ENCODE measurements at regions not wholly inside any gene's neighbourhood (a gene's known extent, or its start where the extent isn't known, plus 50 kb on each side); places are given as distances from the start of the nearest gene placed in this dataset.
"Not testable (repeated sequence)": the region's sequence is repeated elsewhere in the genome, so short reads cannot be mapped to it uniquely, and the experiment has no call there.

DNA sequence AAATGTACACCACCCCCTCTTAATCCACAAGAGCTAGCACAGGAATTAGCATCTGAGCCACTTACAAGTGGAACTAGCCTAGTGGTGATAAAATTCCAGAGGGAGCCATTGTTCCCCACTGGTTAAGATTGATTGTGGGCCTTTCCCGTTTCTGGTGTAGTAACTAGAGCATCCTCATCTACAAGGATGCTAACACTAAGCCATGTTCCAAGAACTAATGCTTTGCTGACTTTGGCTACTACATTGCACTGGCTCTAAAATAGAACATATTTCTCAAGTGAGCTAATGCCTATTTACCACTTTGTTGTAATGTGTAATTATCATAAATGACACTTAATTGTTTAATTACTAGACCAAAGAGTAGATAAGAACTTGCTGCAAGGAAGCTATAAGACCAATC is 143.7 kb downstream of the FZD1 start:
- no peak for DNase-seq

DNA sequence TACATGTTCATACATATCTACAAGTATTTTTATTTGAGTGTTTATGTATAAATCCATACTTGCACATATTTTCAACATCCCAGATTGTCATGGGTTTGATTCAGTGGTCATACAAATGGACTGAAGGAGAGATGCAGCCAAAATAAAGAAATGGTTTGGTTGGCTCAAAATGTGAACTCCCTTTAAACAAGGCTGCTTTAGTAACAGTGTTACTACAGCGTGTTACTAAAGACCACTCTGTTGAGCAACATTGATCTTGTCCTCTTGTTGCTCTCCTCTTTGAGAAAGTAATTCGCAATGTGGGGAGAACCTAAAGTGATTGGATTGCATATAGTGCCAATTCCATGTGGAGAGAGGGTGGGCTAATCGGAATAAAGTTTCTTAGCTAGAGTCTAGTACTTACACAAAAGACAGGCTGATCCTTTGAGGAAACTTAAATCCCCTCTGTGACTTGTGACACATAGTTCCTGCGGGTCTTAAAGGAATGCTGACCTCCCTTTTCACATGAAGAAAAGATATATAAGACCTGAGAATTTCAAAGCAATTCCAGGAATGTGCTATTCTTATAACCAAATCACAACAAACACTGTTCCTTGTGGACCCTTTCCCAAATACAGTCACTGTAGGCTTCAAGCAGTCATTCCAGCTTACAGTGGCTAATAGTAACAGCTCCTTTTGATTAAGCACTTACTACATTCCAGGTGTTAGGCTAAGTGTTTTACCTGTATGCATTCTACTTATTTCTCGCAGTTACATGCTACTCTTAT is 144.3 kb downstream of the FZD1 start:
- no peak for DNase-seq

DNA sequence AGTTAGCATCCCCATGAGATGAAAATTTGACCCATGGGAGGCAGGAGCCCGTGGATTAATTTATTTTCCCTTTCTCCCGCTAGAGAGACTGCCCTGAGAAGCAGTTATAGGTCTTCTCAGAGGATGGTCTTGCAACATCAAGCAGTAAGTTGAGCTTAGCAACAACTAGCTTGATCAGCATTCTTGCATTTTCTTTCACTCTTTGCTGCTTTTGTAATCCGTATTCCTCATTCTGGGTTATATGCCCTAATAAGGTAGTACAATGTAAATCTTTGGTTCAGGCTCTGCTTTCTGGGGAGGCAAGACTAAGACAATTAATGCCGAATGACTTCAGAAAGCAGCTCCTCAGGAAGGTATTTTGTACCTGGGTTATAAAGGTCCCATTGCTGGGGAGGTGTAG is 146.8 kb downstream of the FZD1 start:
- DNase-seq = no peak

DNA sequence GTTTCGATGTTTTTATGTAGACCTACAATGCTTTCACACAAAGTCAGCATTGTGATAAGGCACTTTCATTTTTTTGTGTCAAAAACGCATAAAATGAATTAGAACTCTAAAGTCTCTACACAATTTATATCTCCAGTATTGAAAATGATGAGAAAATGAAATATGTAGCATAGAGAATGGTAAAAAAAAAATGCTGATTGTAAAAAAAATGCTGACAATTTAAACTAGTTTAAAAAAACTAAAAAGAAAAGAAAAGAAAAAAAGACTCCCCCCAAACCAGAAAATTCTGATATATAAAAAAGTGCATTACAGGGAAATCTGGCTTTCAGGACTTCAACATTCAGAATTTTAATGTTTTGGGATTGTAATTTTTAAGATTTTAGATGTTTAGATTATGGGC is 148.1 kb downstream of the FZD1 start:
- DNase-seq = no peak

DNA sequence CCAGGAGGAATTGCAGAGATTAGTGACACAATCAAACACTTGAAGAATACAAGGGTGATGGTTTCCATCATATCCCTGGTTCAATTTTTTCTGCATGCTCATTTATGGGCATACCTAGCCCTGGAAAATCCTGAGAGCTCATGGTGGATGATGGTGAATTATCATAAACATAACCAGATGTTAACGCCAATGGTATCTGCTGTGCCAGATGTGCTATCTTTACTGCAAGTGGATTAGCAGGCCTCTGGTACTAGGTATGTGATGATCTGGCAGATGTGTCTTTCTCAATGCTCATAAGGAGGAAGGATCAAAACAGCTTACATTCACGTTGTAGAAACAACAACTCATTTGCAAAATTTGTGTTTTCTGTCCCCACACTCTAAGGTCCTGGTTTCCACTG is 150.5 kb downstream of the FZD1 start:
- no peak for DNase-seq

DNA sequence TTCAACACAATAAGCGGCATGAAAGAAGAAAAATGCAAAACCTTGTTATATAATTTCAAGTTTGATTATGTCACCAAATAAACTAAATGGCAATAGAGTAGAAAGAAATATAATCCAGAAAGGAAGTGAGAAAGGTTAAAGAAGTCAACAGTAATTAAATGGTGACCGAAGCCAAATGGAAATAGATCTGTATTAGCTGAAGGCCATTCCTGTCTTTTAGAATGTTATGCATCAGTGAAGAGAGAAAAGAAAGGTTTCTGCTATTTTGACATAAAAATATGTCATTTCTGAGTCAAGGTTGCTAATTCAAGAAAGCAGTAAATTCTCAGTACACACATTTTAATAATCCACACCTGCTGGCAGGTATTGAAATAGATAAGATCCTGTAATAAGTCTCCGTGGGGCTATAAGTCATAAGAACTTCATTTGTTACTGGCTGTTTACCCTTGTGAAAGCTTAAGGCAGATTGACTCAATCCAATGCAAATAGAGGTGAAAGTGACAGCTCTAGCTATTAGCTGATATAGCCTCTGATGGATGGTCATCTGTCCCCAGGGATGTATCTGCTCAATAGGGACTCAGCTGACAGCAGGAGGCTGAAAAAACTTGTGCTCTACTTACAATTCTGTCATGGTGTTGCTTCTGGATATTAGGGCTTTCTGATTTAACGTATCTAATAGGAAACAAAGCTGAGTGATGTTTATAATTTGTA is 152.1 kb downstream of the FZD1 start:
- DNase-seq = no peak

DNA sequence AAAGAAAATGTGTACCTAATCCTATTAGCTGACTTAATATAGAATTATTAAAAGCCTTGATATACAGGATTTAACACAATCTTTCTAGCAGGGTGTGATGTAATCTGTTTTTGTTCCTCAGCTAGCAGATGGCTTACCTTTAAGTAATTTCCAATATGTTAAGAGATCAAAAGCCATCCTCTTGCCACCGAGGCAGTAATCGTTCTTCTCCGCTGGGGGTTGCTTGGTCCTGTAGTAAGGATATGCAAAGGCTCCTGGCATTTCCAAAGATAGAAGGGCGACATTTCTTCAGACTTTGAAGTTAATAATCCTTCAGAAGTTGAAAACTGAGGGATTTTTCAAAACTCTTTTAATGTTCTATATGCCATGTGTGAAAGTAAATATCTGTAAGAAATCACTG is 156.4 kb downstream of the FZD1 start:
- DNase-seq = peak; percentile 62

DNA sequence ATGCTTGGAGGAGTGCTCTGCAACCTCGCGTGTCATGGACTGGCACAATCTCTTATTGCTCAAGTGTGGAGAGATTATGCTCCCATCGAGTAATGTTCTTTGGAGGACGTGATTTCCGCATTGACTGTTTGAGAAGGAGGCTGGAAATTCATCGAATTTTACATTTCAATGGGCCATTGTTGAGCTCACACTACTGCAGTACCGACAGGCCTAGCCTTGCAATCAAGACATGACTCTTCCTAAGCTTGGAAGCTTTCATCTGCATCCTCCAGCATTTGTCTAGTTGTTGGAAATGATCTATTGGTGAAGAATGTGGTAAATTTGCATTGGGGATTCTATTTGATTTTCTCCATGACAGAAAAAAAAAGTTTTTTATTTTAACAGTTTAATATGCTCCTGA is 156.8 kb downstream of the FZD1 start:
- DNase-seq = no peak

DNA sequence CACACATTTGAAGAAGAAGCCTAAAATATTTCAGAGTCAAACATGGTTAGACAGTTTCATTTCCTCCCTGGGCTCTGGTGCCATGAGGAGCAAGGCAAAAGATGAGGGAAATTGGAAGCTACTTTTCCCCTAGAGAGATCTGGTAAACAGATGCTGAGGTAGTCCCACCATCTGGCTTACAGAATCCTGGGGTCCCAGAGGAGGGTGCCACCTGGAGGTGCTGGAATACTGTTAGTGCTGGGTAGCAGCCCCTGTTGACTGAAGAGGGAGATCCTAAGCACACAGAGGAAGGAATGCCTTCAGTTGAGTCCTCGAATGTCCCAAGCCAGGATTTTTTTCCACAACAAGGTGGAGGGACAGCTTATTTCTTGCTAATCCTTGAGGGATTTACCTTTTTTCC is 160.1 kb downstream of the FZD1 start:
- peak; percentile 83 for DNase-seq

DNA sequence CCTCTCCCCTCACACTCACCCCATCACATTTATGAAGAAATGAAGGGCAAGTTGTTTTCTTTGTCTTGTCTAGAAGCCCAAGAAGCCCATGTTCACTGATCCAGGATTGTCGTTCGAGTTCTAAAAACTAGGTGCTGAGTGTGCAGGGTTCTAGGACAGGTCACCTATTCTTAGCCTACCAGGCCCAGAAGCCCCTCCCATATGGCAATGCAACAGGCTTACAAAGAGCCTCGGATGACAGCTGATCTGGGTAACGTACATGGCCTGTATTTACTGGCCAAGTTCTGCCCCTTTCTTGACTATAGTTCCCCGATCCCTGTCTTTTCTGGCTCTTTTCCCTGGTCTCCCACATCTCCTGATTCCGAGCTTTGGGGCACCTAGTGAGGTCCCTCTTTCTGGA is 160.9 kb downstream of the FZD1 start:
- DNase-seq = no peak

DNA sequence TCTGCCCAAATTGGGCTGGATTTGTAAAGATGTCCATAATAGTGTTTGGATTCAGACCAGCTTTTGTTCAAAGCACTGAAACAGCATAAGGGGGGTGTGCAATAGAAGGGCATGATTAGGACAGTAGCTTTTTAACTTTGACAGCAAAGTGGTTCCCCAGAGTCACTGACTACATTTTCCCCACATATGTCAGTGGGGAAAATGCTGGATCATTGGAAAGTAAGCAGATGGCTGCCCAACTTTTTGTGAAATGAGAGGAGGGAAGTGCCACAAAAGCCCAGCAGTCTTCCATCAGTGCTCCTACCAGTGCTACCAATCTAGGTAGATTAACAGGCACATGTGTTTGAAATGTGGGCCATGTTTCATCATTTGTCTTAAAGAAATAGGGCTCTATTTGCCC is 162.8 kb downstream of the FZD1 start:
- peak; percentile 70 for DNase-seq

DNA sequence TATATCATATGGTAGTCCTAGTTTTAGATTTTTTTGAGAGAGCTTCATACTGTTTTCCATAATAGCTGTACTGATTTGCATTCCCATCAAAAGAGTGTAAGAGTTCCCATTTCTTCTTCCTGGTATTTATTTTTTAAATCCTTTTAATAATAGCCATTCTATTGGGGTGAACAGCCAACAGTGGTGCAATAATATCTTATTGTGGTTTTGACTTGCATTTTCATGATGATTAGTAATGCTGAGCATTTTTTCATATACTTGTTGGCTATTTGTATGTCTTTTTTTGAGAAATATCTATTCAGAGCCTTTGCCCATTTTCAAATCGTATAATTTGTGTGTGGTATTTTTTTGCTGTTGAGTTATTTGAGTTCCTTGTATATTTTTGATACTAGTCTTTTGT is 167.4 kb downstream of the FZD1 start:
- no peak for DNase-seq

DNA sequence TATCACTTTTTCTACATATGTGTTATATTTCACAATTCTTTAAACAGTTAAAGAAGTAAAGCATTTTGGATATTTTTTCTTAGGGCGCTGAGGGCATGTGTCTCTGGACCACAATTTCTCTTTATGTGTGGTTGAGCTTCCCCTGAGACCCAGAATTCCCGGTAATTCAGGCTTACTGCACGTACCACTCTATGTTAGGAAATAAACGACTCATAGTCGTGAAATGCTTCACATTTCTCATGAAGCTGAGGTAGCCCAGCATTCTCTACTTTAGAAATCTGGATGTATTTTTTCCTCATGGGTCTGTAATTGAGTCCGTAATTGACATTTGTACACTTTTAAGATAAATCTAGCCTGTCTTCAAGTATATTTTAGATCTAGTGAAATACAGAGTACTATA is 170.6 kb downstream of the FZD1 start:
- no peak for DNase-seq

DNA sequence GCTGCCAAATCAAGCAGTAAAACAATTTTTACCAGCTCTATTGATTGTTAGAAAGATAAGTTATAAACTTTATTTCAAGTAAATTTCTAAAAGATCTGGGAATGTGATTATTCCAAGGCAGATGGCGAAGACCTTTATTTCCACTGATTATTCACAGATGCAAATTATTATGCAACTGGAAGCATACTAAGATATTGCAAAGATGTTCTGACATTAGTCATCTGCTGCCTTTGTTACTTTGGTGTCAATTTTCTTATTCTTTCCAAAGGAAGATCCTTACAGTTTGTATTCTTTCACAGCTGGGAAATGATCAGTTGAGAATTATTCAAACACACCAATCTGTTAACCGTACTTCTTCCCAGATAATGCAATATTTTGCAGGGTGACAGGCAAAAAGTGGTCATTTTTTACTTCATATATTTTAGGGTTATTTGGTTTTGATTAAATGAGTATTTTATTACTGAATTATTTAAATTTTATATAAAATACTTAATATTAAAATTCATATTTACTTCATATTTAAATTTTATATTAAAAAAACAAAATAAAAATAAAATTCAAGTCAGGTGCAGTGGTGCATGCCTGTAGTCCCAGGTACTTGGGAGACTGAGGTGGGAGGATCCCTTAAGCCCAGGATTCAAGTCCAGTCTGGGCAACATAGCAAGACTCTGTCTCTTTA is 171.3 kb downstream of the FZD1 start:
- no peak for DNase-seq

DNA sequence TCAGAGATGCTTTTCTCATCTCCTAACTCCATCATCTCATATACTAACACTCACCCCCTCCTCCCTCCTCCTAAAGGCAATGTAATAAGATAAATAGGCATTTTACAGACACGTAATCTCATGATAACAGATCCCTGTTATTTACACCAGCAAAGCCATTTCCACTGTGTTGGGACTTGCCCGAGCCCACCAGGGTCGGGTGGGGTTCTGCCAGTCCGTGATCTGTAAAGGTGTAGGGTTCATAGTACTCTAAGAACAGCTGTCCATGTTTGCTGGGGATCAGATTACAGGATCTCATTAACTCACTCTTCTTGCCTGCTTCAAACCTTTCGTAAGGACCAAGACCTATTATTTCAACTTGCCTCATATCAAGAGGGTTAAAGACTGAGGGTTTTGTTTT is 172.4 kb downstream of the FZD1 start:
- peak; percentile 98 for DNase-seq

DNA sequence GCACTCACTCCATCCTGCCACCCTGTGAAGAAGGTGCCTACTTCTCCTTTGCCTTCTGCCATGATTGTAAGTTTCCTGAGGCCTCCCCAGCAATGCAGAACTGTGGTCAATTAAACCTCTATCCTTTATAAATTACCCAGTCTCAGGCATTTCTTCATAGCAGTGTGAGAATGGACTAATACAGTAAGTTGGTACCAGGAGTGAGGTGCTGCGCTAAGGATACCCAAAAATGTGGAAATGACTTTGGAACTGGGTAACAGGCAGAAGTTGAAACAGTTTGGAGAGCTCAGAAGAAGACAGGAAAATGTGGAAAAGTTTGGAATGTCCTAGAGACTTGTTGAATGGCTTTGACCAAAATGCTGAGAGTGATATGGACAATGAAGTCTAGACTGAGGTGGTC is 176.0 kb downstream of the FZD1 start:
- not testable (repeated sequence) for DNase-seq

DNA sequence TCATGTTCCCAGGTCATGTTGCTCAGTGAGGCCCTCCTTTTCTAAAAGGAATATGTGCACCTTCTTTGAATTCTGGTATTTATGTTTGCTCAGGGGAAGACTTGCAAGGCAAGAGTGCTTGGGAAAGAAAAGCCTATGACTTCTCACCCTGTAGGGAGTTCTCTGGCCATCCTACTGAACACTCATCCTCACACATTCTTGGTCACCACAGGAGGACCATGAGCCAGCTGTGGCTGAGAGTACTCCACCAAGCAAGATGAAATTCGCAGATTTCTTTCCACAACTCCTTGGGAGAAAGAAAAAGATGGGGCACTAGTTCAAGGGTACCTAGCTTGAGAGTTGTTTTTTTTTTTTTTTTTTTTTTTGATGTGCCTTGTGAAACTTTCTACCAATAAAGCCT is 179.6 kb downstream of the FZD1 start:
- no peak for DNase-seq

DNA sequence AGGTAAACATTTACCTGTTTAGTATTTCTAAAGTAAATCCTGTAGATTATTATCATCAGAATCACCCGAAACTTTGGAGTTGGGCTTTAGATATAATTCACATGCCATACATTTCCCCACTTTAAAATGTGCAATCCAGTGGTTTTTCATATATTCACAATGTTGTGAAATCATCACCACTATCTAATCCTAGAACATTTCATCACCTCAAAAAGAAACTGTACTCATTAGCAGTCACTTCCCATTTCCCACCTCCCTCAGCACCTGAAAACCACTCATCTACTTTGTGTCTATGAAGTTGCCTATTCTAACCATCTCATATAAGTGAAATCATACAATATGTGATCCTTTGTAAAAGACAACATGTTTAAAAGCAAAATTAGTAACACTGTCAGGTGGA is 182.6 kb downstream of the FZD1 start:
- no peak for DNase-seq

DNA sequence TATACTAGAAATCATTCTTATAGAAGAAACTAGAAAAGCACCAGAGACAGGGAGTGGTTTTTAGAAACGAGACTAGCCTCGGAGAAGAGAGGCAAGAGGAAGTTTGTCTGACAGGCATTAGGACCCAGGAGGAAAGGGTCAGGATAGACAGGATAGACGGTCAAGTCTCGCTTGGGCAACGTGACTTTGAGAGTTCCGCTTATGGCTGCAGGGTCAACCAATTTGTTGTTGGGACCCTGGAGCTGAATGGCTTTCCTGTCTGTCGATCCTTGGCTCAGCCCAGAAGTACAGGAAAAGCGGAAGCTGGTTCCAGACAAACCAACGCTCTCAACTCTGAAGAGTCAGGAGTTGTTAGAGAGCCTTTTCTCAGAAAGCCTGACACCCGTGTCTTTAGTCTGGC is 191.2 kb downstream of the FZD1 start:
- no peak for DNase-seq

DNA sequence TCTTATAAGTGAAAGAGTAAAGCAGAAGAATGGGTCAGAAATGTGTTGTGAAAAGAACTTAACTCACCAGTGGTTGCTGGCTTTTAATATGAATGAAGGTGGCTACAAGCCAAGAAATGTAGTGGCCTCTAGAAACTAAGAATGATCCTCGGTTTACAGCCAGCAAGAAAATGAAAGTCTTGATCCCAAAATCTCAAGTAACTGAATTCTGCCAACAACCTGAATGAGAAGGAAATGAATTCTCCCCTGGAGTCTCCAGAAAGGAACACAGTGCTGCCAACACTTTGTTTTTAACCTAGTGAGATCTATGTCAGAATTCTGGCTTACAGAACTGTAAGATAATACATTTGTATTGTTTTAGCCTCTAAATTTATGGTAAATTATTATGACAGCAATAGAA is 193.0 kb downstream of the FZD1 start:
- no peak for DNase-seq

DNA sequence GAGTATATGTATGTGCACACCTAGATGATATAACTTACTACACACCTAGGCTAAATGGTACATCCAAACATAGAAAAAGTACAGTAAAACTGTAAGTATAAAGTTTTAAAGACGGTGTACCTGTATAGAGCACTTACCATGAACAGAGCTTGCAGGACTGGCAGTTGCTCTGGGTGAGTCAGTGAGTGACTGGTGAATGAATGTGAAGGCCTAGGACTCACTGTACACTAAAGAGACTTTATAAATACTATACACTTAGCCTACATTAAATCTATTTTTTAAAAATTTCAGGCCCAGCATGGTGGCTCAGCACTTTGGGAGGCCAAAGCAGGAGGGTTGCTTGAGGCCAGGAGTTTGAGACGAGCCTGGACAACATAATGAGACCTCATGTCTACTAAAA is 195.3 kb downstream of the FZD1 start:
- no peak for DNase-seq

DNA sequence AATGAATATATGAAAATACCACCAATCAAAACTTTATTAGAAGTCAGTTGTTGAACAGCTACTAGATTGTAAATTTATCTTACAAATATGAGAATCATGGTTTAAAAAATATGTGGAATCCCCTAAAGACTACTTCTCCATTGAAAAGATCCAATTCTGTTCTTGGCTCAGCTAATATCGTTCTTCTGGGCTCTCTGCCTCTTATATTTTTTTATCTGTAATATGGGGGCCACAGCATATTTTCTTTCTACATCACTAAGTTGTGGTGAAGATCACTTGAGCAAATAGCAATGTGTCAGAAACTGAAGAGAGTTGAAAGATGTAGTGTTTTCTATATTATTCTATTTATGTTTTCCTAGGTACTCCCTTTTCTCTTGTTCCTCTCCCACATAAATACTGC is 198.1 kb downstream of the FZD1 start:
- no peak for DNase-seq

DNA sequence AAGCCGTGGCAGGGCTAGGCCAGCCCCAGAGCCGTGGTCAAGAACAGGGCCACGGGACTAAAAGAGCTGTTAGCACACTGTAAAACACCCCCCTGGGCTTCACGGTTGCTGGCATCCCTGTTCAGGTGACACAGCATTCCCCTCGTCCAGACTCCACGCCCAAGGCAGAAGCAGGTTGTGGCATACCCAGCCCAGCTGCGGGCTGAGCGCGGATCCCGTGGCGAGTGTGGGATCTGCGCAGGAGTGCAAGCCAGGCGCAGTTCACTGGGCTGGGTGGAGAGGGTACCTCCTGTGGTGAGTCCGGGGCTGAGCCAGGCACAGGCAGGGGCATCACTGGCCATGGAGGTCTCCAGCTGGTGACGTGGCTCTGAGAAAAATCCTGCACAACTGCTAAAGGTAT is 199.1 kb downstream of the FZD1 start:
- no peak for DNase-seq

DNA sequence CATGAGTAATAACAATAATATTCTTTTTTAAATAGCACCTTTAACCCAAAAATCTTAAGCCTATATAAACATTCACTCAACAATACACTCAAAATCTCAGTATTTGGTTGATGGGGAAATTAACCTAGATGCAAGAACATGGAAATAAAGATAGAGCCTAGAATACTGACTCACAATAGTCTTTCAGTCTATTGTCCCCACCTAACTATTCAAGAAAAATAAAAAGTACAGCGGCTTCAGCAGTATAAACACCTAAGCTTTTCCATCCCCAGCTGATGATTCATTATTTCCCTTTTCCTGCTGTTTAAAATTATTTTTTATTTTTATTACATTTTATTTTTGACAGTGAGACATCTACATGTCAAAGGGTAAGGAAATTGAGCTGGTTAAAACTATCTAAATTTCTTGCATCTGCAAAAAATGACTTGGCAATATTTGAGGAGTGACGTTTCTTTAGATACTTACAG is 201.4 kb downstream of the FZD1 start:
- DNase-seq = no peak

Measured in NCI-H524 treated with DMSO at 0.1 percent for 48 hours (cell line).